ENCODE measurements at regions not wholly inside any gene's neighbourhood (a gene's known extent, or its start where the extent isn't known, plus 50 kb on each side); places are given as distances from the start of the nearest gene placed in this dataset.

DNA sequence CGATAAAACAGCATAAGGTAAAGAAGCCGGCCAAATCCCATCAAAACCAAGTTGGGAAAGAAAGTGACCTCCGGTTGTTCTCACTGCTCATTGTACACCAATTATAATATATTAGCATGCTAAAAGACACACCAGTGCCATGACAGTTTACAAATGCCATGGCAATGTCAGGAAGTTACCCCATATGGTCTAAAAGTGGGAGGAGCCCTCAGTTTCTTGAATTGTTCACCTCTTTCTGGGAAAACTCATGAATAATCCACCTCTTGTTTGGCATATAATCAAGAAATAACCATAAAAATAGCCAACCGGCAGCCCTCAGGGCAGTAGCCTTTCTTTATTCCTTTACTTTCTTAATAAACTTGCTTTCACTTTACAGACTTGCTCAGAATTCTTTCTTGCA is 544.9 kb upstream of the SETBP1 start:
- intact Hi-C loops (cut with micrococcal nuclease), result loop anchor here (10.0 kb wide), 1 partner anchor 539 kb away; no protein-coding TSS in a partner anchor
- ATAC-seq (no peak), DNase-seq (no peak)

- no peak for DNase-seq
- ATAC-seq, result no peak
- intact Hi-C loops (cut with micrococcal nuclease), result loop anchor here (10.0 kb wide), 1 partner anchor 538 kb away; no protein-coding TSS in a partner anchor
Measured at GRCh38 chr18:44136326-44136725, 544.4 kb upstream of the SETBP1 start.

GRCh38 chr18:44143072-44143471 is 537.6 kb upstream of the SETBP1 start:
- no peak for DNase-seq
- intact Hi-C loops (cut with micrococcal nuclease), result no loop called here
- ATAC-seq, result no peak

DNA sequence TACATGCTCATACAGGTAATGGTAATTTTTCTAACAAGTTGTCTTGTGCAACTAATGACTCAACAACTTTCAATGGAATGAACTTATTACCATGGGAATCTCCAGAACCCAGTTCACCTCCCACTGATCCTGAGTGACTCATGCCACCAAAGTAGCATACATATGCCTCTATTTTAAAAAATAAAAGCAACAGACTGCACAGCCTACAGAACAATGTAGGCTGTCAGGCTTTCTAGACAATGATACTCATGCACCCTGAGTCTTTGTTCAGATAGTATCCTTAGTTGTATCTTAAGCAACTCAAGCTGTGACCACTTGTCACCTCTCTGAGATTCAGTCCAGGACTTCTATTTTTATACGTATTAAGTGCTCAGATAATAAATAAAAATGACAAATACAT is 531.0 kb upstream of the SETBP1 start:
- peak; percentile 68 for ATAC-seq
- intact Hi-C loops (cut with micrococcal nuclease), result no loop called here

DNA sequence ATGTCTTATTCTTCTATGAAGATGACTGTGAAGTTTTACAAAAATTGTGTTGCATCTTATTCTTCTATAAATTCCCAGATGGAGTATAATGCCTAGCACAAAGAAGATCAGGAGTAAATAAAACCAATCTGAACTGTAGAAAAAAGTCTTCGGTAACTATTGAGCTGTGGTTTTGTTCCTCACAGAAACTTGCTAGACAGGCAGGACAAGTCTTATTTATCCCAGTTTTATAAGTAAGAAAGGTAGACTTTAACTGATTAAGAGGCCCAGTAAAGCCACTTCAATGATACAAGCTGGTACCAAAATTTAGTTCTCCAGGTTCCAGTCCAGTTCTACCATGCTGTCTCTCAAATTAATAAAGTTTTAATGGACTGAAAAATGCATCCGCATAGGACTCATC is 526.7 kb upstream of the SETBP1 start:
- no peak for DNase-seq
- intact Hi-C loops (cut with micrococcal nuclease), result no loop called here
- no peak for ATAC-seq

More for the DNA sequence above, 531.0 kb upstream of the SETBP1 start:
- no peak for DNase-seq

GRCh38 chr18:44156126-44156525 is 524.6 kb upstream of the SETBP1 start:
- no peak for ATAC-seq
- no peak for DNase-seq
- intact Hi-C loops (cut with micrococcal nuclease), result no loop called here

- intact Hi-C loops (cut with micrococcal nuclease), result no loop called here
- DNase-seq (no peak), ATAC-seq (peak; percentile 73)
Measured at GRCh38 chr18:44156776-44157335, 523.8 kb upstream of the SETBP1 start.

- ATAC-seq (no peak), DNase-seq (no peak)
- intact Hi-C loops (cut with micrococcal nuclease), result no loop called here
Measured at GRCh38 chr18:44170208-44170880, 510.3 kb upstream of the SETBP1 start.

- intact Hi-C loops (cut with micrococcal nuclease), result no loop called here
- no peak for DNase-seq
- ATAC-seq, result no peak
Measured at GRCh38 chr18:44171301-44171700, 509.4 kb upstream of the SETBP1 start.

GRCh38 chr18:44175891-44176290 is 504.8 kb upstream of the SETBP1 start:
- DNase-seq (no peak), ATAC-seq (no peak)
- intact Hi-C loops (cut with micrococcal nuclease), result no loop called here

DNA sequence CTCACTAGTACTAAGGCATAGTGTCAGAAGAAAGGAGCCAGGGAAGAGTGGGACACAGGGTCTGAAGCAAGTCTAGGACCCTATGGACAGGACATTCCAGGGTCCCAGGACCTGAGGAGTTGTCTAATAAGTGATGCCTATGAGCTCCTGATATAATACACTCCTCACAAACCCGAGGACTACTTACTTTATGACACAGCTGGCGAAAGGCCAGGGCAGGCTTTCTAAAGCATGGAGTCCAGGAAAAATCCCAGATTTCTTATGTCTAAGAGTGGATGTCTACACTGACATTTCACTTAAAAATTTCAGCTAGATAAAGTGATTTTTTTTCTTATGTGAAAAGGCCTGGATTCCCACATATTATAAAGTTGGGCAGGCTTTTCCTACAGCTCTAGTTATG is 502.2 kb upstream of the SETBP1 start:
- ATAC-seq (no peak), DNase-seq (peak; percentile 35)
- intact Hi-C loops (cut with micrococcal nuclease), result no loop called here

- intact Hi-C loops (cut with micrococcal nuclease), result no loop called here
- ATAC-seq (no peak), DNase-seq (no peak)
Measured at GRCh38 chr18:44179693-44180092, 501.0 kb upstream of the SETBP1 start.

DNA sequence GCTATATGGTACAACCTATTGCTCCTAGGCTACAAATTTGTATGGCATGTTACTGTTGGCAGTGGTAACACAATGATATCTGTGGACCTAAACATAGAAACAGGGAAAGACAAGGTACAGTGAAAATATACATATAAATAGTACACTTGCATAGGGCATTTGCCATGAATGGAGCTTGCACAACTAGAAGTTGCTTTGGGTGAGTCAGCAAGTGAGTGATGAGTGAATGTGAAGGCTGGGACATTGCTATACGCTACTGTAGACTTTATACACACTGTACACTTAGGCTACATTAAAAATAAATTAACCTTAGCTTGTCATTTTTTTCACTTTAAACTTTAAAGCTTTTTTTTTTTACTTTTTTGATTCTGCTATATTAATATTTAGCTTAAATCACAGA is 500.0 kb upstream of the SETBP1 start:
- ATAC-seq (peak; percentile 70), DNase-seq (no peak)
- intact Hi-C loops (cut with micrococcal nuclease), result no loop called here

DNA sequence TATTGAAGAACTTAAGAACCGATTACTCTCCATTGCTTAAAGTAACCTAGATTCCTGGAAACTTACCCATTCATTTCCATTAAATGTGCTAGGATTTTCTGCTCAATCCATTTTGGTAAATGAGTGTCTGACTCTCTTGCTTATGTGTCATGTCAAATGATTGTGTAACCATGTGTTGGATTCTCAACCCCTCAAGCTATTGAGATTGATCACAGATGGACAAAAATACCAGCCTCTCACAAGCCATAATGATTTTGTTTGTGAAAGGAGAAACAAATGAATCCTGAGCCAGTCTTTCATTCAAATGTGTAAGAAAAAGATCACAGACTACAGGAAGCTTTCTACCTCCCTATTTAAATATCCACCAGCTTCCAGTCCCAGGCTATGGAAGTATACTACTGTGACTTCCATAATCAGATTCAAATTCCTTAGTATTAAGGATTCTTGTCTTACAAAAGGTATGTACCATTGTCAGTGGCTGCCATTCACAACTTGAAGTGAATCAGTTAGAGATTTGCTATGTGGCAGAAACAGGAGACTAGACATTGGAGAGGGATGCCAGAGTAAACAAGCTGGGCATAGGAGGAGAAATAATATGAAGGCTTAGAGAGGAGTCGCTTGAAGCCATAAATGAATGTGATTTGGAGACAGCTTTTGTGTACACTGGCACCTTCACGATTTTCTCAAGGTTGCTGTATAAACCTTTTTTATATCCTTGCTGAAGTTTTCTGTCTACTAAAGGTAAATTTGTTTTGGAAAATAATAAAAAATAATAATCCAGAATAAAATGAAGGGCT is 498.5 kb upstream of the SETBP1 start:
- DNase-seq (no peak), ATAC-seq (no peak)
- intact Hi-C loops (cut with micrococcal nuclease), result no loop called here

DNA sequence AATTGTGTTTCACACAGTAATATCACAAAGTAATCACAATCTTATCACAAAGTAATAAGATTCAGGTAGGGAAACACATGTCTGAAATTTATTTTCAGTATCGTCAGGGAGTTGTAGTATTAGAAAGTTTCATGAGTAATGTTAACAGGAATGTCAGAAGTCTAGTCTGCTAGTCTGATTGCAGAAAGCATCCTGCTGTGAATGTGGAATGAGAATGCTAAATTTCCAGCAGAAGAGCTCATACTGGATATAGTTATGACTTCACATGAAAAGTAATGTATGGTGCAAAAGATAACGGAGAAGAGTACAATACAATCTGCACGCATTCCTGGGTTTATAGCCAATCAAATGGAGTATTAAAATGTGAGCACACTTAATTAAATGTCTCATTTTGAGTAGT is 494.7 kb upstream of the SETBP1 start:
- DNase-seq (no peak), ATAC-seq (no peak)
- intact Hi-C loops (cut with micrococcal nuclease), result no loop called here

- intact Hi-C loops (cut with micrococcal nuclease), result no loop called here
- no peak for ATAC-seq
Measured at GRCh38 chr18:44187090-44187489, 493.6 kb upstream of the SETBP1 start.

GRCh38 chr18:44195394-44196140 is 485.1 kb upstream of the SETBP1 start:
- intact Hi-C loops (cut with micrococcal nuclease), result no loop called here
- ATAC-seq (no peak), DNase-seq (no peak)

More at GRCh38 chr18:44187090-44187489, 493.6 kb upstream of the SETBP1 start:
- DNase-seq, result no peak

DNA sequence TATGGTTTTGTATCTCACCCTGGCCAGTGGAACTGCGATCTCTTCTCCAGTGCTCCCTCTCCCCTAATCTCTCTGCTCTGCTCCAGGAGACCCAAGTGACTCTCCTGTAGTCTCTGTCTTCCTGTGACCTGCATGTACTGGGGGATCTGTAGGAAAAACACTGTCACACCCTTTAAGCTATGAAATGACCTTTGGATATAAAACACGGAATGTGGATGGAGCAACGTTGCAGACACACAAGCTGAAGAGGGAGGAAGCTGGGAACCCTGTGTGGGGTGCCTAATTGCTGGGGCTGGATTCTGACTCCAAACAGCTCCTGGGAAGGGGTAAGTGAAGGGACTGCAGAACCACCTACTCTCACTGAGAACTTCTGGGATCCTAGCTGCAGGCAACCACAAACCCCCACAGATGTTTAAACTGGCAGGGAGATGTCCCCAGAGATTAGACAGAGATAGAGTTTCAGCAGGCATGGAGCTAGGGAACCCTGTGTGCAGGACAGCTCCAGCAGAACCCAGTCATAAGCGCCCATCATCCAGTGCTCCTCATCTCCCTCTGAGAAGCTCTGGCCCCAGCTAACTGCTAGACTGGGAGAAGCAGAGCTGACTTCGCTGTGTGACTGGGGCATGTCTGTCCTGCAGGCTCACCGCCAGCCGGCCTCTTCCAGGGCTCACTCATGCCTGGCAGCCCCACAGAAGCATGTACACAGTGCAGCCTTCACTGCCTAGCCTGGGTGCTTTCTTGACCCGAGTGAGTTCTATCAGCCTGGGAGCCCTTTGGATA is 482.7 kb upstream of the SETBP1 start:
- no peak for ATAC-seq

More for the DNA sequence above, 482.7 kb upstream of the SETBP1 start:
- DNase-seq, result no peak
- intact Hi-C loops (cut with micrococcal nuclease), result no loop called here
